22Rv1 (cell line): ENCODE measurements at regions not wholly inside any gene's neighbourhood (a gene's known extent, or its start where the extent isn't known, plus 50 kb on each side); places are given as distances from the start of the nearest gene placed in this dataset.

Experiments used
- ZFX ChIP-seq: fragments of 450-650 bp; IDR thresholded peaks from 2 replicates; pipeline ENCODE4 v1.6.1; 2017; ENCODE audit warnings: antibody characterized with exemption, borderline replicate concordance
- TF ChIP-seq, protein P1 (sequence below): fragments of 450-650 bp; IDR thresholded peaks from 2 replicates; pipeline ENCODE4 v1.5.1; 2017; ENCODE audit warnings: mild to moderate bottlenecking

DNA sequence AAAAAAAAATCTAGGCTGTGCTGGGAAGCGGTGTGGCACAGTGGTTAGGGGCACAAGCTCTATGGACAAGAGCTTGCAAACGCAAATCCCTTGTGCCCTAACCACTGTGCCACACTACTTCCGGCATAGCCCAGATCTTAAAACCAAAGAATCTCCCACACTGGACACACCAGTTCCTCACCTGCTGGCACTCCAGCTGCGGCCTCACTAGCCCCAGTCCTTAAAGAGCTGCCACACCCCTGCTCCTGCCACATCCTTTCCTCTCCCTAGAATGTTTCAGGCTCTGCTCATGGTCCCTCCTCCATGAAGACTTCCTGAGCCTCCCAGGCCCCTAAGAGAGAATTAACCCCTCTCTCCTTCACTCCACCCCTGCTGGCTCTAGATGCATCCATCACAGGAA, 71.8 kb upstream of the SRSF6 start:
- TF ChIP-seq, protein P1, sequence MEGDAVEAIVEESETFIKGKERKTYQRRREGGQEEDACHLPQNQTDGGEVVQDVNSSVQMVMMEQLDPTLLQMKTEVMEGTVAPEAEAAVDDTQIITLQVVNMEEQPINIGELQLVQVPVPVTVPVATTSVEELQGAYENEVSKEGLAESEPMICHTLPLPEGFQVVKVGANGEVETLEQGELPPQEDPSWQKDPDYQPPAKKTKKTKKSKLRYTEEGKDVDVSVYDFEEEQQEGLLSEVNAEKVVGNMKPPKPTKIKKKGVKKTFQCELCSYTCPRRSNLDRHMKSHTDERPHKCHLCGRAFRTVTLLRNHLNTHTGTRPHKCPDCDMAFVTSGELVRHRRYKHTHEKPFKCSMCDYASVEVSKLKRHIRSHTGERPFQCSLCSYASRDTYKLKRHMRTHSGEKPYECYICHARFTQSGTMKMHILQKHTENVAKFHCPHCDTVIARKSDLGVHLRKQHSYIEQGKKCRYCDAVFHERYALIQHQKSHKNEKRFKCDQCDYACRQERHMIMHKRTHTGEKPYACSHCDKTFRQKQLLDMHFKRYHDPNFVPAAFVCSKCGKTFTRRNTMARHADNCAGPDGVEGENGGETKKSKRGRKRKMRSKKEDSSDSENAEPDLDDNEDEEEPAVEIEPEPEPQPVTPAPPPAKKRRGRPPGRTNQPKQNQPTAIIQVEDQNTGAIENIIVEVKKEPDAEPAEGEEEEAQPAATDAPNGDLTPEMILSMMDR, result no peak
- TF ChIP-seq ZFX, result no peak
